ENCODE measurements at regions not wholly inside any gene's neighbourhood (a gene's known extent, or its start where the extent isn't known, plus 50 kb on each side); places are given as distances from the start of the nearest gene placed in this dataset.
"Not testable (repeated sequence)": the region's sequence is repeated elsewhere in the genome, so short reads cannot be mapped to it uniquely, and the experiment has no call there.

DNA sequence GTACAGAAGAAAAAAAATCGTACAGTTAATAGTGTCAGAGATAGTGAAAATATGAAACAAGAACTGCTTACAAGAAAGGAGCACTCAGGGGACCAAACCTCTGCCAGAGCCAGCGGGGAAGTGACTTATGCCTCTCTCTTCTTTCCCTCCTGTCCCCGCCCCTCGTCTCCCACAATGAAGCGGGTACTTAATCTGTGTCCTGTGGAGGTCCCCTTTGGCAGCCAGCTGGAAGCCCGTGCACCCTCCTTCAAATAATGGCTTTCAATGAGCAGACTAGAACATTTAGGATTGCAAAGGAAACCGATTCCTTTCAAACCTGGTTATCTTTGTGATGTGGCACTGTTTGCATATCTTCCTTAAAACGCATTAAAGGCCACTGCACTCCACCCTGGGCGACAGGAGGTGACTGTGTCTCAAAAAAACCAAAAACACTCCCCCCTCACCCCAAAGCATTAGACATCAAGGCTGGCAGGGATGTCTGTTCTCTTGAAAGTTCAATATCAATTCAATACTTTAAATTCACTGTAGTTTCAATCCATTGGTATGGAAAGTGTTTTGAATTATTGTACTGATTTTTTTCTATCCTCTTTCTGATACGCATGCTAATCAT, 51.7 kb downstream of the PPIAL4C start:
- not testable (repeated sequence) for H3K4me3 ChIP-seq (ENCODE audit: low read depth, low read length)

DNA sequence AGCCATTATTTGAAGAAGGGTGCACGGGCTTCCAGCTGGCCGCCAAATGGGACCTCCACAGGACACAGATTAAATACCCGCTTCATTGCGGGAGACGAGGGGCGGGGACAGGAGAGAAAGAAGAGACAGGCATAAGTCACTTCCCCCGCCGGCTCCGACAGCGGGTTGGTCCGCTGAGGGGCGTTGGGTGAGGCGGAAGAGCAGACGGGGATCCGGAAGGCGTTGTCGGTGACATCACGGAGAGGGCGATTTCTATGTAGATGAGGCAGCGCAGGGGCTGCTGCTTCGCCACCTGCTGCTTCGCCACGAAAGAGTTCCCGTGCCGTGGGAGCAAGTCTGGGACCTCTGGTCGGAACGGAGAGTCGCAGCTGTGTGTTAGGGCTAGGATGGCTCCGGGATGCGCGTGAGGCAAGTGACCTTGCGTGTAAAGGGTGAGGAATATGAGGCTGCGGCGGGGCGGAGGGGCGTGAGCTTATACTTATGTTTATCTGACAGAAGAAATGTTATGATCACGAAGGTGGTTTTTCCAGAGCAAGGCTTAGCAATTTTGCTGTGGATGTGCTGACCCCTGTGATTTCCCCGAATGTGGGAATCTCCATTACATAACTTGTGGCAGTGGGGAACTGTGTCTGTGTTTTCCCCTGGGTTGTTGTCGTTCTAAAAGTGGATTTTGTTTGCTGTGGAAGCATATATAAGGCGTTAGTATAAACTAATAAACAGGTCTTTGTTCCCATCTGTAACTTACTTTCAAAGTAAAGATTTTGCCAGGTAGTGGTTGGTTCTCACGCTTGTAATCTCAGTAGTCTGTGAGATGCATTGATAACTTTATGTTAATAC, 52.9 kb downstream of the PPIAL4C start:
- peak overlapping the region; percentile 25 for H3K4me3 ChIP-seq (ENCODE audit: low read depth, low read length)

DNA sequence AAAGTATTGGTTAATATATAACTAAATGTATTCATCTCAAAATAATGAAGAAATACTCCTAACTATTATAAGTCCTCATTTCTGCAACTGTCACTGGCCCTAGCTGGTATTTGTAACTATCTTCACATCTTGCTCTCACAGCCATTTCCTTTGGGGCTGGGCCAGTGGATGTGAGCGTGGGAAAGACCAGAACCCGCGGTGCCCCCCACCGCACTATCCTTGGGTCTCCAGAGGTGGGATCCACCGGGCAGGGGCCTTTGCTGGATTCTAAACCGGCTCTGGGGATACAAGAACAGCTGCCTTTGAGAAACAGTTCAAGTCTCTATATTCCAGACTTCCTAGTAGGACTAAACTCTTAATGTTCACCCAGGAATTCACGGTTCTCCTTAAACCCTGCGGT, 54.8 kb downstream of the PPIAL4C start:
- not testable (repeated sequence) for H3K4me3 ChIP-seq (ENCODE audit: low read depth, low read length)

DNA sequence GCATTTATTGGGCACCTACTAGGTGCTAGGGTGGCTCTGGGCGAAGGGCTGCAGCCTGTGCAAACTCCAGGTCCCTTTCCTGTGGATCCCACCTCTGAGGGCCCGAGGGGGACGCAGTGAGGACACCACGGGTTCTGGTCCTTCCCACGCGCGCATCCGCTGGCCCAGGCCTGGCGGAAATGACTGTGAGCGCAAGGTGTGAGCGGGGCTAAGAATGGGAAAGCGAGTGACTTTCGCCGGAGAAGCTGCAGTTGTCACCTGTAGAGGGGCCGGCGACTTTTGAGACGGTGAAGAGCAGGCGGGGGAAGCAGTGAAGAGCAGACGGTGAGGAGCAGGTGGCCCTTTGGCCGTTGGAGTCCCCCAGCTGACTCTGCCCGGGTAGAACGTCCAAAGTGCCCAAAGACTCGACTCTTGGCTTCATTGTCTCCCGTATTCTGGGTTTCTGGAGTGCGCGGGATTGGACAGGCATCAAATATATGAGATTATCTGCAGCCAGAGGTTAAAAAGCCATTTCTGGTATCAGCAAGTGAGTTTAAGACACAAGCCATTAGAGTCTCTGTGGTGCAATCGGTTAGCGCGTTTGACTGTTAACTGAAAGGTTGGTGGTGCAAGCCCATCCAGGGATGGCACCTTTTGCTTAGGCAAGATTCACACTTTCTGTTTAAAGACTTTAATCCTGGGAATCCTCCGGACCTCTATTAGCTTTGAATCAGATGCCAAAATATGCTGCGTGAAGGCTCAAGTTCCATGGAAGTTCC, 55.4 kb downstream of the PPIAL4C start:
- H3K4me3 ChIP-seq (ENCODE audit: low read depth, low read length) = not testable (repeated sequence)

DNA sequence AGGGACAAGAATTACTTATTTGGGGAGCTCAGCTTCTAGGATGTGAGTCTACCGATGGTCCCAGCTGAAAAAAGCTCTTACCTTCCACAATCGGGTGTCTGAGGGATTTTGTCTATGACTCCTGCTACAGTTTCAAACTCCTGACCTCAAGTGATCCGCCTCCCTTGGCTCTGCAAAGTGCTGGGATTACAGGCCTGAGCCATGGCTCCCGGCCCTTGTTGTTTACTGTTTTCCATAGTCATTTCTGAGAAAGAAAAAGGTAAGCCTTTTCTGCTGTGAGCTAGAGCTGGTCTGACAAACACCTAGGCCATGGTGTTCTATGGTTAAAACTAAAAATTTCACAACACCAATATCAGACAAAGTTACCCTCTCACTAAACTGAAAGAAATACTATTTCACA, 57.5 kb downstream of the PPIAL4C start:
- H3K4me3 ChIP-seq (ENCODE audit: low read depth, low read length) = not testable (repeated sequence)

DNA sequence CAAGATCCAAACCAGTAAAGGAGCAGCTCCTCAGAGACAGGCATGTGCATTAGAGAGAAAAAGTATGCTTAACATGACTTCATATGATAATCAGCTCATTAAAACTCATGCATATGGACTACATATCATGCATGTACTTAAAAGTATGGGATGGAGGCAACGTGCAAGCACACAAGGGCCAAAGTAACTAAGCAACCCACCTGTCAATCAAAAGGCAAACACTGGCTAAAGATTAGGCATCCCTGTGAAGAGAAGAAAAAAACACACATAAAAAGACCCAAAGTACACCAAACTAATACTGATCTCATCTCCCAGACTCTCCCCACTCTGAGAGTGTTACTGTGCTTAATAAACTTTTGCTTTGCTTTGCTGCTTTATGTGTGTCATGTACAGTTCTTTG, 61.2 kb downstream of the PPIAL4C start:
- H3K4me3 ChIP-seq (ENCODE audit: low read depth, low read length) = not testable (repeated sequence)

DNA sequence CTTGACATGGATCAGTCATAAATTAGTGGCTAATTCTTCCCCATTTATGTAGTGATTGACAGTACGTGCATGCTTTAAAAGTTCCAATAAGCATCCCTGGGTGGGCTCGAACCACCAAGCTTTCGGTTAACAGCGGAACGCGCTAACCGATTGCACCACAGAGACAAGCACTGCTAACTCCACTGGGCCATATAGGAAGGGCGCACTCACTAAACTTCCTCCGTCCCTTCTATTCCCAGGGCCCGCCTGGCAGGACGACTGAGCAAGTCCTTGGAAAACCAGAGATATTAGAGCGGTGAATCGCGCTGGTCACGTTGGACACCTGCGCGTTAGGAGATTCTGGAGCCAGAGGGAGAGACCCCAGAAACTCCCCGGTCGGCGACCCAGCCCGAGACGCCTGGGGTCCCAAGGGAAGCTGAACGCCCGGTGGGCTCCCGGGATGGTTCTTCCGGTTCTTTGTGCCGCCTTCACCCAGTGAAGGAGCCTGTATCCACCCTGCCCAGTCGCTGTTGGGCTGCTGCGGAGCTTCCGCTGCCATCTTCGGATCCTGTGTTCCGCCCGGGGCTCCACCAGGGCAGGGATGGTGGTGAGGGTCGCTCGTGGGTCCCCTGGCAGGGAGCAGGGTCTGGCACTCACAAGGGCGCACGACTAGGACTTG, 62.8 kb downstream of the PPIAL4C start:
- H3K4me3 ChIP-seq (ENCODE audit: low read depth, low read length) = peak overlapping the region; percentile 33

DNA sequence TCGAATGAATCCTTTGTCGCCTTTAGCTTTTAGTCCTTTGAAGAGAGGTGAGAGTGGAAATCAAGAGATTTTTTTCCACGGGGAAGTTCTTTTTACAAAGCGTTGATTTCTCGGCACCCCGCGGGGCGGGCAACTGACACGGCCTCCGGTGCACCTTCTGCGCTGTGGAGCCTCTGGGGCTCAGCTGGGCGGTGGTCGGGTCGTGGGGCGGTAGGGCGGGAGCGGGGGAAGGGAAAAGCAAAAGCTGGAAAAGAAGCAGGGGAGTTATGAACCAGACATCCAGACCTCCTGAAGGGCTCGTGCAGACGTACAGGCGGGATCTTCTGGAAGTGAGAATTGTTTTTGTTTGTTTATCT, 63.3 kb downstream of the PPIAL4C start:
- H3K4me3 ChIP-seq (ENCODE audit: low read depth, low read length) = peak overlapping the region; percentile 33

DNA sequence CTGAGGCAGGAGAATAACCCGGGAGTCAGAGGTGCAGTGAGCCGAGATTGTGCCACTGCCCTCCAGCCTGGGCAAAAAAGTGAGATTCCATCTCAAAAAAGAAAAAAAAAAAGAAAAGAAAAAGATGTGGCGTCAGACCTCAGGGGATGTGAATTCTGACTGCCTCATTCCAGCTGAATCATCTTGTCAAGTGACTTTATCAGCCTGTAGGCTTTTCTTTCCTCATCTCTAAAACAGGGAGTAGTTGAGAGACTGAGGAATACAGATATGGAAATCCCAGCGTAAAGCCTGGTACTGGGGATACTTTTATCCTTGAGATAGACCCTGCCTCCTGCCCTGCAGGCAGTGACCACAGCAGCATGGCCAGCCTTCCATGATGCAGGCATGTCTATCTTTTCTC, 74.1 kb downstream of the PPIAL4C start:
- not testable (repeated sequence) for H3K4me3 ChIP-seq (ENCODE audit: low read depth, low read length)

DNA sequence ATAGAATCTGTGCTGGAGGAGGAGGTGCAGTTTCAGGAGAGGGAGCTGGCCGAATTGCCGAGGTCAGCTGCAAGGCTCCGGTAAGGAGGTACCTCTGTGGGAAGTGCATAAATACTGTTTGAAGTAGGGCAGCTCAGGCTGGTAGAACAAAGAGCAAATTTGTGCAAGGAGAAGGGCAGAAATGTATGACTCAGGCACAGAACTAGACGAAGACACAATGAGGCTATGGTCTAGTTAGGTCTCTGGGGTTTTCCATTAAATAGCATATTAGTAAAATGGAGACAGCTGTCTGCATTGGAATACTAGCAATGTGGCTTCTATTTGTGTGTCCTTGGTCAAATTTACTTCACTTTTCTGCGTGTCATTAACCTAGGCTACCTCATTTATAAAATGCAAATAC, 74.5 kb downstream of the PPIAL4C start:
- not testable (repeated sequence) for H3K4me3 ChIP-seq (ENCODE audit: low read depth, low read length)

DNA sequence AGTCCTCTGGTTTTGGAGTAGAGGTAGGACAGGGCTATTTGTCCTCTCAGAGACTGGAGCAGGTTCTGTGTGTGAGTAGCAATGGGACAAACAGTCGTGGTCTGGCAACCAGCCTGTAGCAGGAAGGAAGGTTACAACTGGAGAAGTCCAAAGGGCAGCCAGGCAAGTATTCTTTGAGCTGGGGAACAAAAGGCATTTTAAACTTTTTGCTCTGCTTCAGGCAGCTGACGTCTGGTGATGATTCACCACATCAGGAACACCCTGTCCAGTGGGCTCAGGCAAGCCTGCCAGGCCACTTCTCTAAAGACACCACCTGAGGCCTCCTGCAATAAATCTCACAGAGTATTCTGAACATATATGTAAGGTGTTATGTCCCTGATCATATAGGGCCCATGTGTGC, 81.0 kb downstream of the PPIAL4C start:
- H3K4me3 ChIP-seq (ENCODE audit: low read depth, low read length) = not testable (repeated sequence)

DNA sequence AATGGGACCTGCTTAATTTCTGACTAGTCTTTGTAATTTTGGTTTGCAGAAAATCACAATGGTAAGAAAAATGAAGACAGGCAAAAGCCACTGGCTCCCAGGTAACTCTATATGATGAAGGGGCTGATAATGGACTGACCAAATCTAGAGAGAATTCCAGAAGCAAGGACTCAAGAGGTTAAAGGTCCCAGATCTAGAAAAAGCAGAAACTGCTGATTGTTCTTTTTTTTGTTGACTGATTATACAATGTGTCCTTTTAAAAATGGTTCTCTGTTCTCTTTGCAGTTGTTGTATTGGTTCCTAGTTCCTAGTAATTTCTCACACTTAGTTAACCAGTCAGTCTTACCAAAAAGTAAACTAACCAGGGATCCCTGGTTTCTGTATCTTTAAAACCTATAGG, 81.4 kb downstream of the PPIAL4C start:
- not testable (repeated sequence) for H3K4me3 ChIP-seq (ENCODE audit: low read depth, low read length)

DNA sequence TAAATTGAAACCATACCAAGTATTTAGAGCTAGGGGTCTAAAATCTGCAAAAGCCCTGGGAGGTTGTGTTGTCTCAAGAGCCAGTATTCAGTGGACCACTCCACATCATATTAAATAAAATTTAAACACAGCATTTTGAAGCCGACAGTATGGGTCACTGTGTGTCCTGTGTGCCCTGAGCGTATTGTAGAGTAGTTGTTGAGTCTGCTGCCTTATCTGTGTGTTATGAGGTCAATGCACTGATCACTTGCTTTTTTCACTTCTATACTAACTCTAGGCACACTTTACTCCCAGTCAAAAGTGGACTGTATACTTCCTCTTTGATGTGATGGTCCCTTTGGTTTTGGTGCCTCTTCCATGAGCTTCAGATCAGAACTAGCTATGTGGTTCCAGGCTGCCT, 81.9 kb downstream of the PPIAL4C start:
- H3K4me3 ChIP-seq (ENCODE audit: low read depth, low read length) = not testable (repeated sequence)

DNA sequence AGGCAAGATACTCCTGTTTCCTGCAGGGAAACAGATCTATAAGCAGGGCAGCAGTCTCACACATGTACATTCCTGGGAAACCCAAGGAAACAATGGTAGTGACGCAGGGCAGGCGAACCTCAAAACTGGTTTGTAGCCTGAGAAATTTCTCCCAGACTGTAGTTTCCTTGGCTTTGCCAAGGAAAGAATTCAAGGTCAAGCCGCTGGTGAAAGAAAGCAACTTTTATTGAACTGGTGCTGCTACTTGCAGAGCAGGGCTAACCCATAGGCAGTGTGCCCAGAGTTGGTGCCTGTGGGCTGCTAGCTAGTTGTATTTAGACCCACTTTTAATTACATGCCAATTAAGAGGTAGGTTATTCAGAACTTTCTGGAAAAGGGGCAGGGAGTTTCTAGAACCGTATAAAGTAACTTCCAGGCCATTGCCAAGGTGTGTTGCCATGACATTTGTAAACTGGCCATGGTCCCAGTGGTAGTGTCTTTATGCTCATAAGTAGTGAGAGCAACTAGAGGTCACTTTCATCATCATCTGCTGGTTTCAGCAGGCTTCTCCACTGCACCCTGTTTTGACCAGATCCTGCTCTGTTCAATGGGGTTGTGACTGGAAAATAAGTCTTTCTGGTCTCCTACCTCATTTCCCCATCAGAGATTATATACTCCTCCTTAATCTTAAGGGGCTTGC, 89.7 kb downstream of the PPIAL4C start:
- H3K4me3 ChIP-seq (ENCODE audit: low read depth, low read length) = not testable (repeated sequence)

DNA sequence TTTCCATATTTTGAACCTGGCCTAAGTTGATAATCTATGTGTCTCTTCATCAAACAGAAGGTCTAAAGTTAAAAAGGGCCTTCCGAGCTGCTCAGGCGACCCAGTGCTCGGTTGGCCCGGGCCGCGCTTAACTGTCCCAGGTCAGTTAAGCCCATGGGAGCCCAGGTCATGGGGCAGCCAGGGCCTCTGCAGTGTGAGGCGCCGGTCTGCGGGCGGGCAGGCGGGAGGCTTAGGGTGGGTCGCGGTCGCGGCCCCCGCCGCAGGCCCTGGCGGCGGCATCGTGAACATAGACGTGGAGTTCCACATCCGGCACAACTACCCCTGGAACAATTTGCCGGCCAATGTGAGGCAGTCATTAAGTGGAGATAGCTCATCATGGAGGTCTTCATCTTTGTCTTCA, 91.3 kb downstream of the PPIAL4C start:
- not testable (repeated sequence) for H3K4me3 ChIP-seq (ENCODE audit: low read depth, low read length)

DNA sequence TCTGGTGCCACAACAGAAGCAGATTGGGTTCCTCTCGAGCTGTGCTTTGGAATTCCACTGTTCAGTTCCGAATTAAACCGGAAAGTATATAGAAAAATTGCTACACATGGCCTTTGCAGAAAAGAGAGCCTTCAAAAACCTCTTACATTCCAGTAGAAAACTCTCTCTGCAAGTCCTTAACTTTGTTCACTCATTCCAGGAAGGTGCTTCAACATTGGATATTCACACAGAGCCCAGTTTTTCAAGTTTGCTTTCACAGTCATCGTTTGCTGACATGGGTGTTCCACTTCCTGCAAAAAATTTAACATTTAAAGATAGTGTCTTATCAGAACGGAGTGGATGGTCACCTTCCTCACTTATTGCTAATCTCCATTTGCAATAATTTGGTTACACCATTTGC, 93.7 kb downstream of the PPIAL4C start:
- not testable (repeated sequence) for H3K4me3 ChIP-seq (ENCODE audit: low read depth, low read length)

DNA sequence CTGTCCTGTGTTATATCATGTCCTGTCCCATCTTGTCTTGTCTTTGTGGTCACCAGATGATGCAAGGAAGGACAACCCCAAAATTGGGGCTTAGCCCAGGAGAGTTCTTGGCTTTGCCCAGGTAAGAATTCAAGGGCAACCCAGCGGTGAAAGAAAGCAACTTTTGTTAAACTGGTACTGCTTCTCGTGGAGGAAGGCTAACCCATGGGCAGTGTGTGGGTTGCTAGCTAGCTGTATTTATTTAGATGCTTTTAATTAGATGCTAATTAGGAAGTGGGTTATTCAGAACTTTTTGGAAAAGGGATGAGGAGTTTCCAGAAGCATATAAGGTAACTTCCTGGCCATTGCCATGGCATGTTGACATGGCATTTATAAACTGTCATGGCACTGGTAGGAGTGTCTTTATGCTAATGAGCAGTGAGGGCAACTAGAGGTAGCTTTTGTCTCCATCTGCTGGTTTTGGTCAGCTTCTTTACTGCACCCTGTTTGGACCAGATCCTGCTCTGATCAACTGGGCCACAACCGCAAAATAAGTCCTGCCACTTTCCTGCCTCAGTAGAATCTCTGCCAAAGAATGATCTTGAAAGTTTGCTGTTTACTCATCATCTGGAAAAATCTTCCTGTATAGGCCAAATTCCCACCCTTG, 95.8 kb upstream of the FCGR1A start:
- H3K4me3 ChIP-seq (ENCODE audit: low read depth, low read length) = not testable (repeated sequence)

DNA sequence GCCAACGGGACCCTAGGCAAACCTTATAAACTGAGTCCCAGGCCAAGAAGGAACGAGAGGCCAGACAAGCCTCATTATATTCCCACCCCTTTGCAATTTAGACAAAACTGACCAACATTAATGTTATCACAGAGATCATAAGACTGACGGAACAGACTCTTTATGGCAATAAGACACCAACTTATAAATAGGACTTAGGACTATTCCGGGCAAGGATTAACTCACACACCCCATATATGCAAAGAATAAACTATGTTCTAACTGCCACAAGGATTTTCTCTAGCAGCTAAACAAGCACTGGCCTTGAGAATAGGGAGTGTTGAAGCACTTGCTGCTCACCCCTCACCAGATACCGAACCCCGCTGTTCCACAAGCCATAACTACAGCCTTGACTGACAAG, 91.1 kb upstream of the FCGR1A start:
- not testable (repeated sequence) for H3K4me3 ChIP-seq (ENCODE audit: low read depth, low read length)

DNA sequence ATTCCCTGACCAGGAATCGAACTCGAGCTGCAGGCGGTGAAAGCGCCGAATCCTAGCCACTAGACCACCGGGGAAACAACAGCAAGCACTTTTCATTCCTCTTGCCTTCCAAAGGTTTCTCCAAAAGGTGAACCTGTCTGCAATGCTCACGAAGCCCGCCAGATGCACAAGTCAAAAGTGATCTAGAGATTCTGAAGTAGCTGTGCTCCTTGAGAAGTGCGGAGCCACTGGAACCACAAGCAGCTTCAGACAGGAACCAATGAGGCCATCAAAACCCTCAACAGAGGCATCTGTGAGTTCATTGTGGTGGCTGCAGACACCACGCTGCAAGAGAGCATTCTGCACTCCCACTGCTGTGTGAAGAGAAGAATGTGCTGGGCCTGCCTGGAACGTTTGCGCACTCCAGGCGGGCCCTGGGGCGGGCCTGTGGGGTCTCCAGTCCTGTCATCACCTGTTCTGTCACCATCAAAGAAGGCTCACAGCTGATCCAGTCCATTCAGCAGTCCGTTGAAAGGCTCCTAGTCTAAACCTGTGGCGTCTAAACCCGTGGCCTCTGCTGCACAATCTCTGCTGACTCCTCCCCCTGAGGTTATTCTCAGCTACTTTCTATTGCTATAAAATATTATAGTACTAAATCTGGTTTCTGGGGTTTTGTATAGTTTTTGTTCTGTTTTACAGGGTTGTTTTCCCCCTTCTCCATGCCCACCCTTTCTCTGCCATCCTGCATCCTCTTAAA, 89.5 kb upstream of the FCGR1A start:
- H3K4me3 ChIP-seq (ENCODE audit: low read depth, low read length) = not testable (repeated sequence)

DNA sequence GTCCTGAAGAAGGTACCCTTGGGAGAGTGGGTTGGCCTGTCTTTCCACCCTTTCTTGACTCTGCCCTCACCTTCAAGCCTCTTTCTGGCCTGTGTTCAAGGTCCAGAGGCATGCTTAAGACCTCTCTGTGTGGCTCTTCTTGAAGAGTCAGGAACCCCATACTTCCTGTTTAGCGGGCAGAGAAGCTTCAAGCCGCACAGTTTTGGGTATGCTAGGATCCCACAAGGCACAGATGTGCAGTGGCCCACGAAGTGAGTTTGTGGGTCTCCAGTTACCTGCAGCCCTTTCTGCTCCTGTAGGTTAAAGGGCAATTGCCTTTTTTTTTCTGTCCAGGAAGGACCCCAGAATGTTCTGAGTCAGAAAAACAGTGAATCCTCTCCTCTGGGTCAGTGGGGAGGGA, 87.4 kb upstream of the FCGR1A start:
- not testable (repeated sequence) for H3K4me3 ChIP-seq (ENCODE audit: low read depth, low read length)

Measured in iPS-11a (cell line).